ENCODE measurements at regions not wholly inside any gene's neighbourhood (a gene's known extent, or its start where the extent isn't known, plus 50 kb on each side); places are given as distances from the start of the nearest gene placed in this dataset.

DNA sequence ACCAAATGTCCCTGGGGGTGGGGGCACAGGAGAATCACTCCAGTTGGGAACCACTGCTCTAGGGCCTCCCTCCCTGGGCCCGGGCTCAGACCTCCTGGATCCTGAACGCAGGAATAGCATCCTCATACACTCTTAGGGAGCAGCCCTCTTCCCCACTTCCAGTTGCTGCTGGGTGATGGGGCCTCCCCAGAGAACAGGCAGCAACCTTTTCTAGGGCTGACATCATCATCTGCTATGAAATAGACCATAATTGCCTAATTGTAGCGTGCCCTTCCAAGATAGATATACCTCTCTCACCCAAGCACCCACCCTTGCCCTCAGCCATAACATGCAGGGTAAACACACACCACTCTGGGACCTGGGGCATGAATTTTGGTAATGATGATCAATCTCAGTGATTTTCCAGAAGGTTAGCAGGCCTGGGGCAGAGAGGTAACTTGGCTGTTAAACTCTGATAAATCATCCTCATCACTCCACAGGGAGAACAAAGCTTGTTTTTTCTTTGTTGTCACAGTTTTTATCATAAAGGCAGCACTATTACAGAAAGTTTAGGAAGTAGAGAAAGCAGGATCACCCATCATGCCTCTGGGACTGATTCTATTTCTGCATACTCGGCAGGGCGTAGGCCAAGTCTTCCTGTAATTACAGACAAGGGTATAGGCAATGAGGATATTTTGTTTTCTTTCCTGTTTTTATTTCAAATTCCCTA, 88.3 kb upstream of the PRDM11 start:
- TF ChIP-seq, protein P1, sequence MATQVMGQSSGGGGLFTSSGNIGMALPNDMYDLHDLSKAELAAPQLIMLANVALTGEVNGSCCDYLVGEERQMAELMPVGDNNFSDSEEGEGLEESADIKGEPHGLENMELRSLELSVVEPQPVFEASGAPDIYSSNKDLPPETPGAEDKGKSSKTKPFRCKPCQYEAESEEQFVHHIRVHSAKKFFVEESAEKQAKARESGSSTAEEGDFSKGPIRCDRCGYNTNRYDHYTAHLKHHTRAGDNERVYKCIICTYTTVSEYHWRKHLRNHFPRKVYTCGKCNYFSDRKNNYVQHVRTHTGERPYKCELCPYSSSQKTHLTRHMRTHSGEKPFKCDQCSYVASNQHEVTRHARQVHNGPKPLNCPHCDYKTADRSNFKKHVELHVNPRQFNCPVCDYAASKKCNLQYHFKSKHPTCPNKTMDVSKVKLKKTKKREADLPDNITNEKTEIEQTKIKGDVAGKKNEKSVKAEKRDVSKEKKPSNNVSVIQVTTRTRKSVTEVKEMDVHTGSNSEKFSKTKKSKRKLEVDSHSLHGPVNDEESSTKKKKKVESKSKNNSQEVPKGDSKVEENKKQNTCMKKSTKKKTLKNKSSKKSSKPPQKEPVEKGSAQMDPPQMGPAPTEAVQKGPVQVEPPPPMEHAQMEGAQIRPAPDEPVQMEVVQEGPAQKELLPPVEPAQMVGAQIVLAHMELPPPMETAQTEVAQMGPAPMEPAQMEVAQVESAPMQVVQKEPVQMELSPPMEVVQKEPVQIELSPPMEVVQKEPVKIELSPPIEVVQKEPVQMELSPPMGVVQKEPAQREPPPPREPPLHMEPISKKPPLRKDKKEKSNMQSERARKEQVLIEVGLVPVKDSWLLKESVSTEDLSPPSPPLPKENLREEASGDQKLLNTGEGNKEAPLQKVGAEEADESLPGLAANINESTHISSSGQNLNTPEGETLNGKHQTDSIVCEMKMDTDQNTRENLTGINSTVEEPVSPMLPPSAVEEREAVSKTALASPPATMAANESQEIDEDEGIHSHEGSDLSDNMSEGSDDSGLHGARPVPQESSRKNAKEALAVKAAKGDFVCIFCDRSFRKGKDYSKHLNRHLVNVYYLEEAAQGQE (IDR thresholded peaks at IDR 0.05; ENCODE audit: insufficient replicate concordance, low read depth), result no peak
- TF ChIP-seq GABPA (IDR thresholded peaks at IDR 0.05; ENCODE audit: low read depth) (no peak), CTCF (IDR thresholded peaks at IDR 0.05; ENCODE audit: insufficient read depth, low read length) (no peak), POLR2AphosphoS5 (IDR thresholded peaks at IDR 0.05; ENCODE audit: low read depth) (no peak), SPI1 (IDR thresholded peaks at IDR 0.05; ENCODE audit: borderline replicate concordance, low read depth) (no peak)
- H3K27me3 ChIP-seq (ENCODE audit: insufficient read depth, poor library complexity, severe bottlenecking), result no peaks in the 10 kb centered on the region
- no peak overlapping the region for H3K27ac ChIP-seq (replicated peaks)
- no peak overlapping the region for H3K4me3 ChIP-seq (replicated peaks; ENCODE audit: insufficient read depth, low read length)
- no peak for DNase-seq (ENCODE audit: low read depth in 1 of 2, low spot score in 1 of 2)

DNA sequence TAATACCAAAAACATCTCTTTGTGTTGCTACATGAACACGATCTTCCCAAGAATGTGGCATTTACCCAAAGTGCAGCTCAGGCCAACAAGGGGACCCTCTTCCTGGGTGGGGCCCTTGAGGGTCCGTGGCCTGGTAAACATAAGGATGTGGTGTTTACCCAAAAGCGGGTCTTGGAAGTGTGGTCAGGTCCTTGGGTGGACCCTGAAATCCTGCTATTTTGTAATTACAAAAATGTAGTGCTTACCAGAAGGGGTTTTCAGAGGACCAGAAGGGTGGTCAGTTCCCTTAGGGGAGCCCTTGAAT, 87.8 kb upstream of the PRDM11 start:
- no peak overlapping the region for H3K27ac ChIP-seq (replicated peaks)
- no peaks in the 10 kb centered on the region for H3K27me3 ChIP-seq (ENCODE audit: insufficient read depth, poor library complexity, severe bottlenecking)
- no peak for DNase-seq (ENCODE audit: low read depth in 1 of 2, low spot score in 1 of 2)
- H3K4me3 ChIP-seq (replicated peaks; ENCODE audit: insufficient read depth, low read length), result no peak overlapping the region
- no peak for TF ChIP-seq GABPA (IDR thresholded peaks at IDR 0.05; ENCODE audit: low read depth)
- TF ChIP-seq SPI1 (IDR thresholded peaks at IDR 0.05; ENCODE audit: borderline replicate concordance, low read depth), result no peak
- TF ChIP-seq, protein P1 (IDR thresholded peaks at IDR 0.05; ENCODE audit: insufficient replicate concordance, low read depth), result no peak
- no peak for TF ChIP-seq CTCF (IDR thresholded peaks at IDR 0.05; ENCODE audit: insufficient read depth, low read length)
- no peak for TF ChIP-seq POLR2AphosphoS5 (IDR thresholded peaks at IDR 0.05; ENCODE audit: low read depth)

- TF ChIP-seq POLR2AphosphoS5 (IDR thresholded peaks at IDR 0.05; ENCODE audit: low read depth) (no peak), CTCF (IDR thresholded peaks at IDR 0.05; ENCODE audit: insufficient read depth, low read length) (no peak), SPI1 (IDR thresholded peaks at IDR 0.05; ENCODE audit: borderline replicate concordance, low read depth) (no peak), GABPA (IDR thresholded peaks at IDR 0.05; ENCODE audit: low read depth) (no peak)
- TF ChIP-seq, protein P1 (IDR thresholded peaks at IDR 0.05; ENCODE audit: insufficient replicate concordance, low read depth), result no peak
- no peak for DNase-seq (ENCODE audit: low read depth in 1 of 2, low spot score in 1 of 2)
- H3K27ac ChIP-seq (replicated peaks), result no peak overlapping the region
- no peaks in the 10 kb centered on the region for H3K27me3 ChIP-seq (ENCODE audit: insufficient read depth, poor library complexity, severe bottlenecking)
- no peak overlapping the region for H3K4me3 ChIP-seq (replicated peaks; ENCODE audit: insufficient read depth, low read length)
Observed at GRCh38 chr11:45060707-45061106, 85.7 kb upstream of the PRDM11 start.

Measured in HL-60 (cell line).